ENCODE measurements at regions not wholly inside any gene's neighbourhood (a gene's known extent, or its start where the extent isn't known, plus 50 kb on each side); places are given as distances from the start of the nearest gene placed in this dataset.

DNA sequence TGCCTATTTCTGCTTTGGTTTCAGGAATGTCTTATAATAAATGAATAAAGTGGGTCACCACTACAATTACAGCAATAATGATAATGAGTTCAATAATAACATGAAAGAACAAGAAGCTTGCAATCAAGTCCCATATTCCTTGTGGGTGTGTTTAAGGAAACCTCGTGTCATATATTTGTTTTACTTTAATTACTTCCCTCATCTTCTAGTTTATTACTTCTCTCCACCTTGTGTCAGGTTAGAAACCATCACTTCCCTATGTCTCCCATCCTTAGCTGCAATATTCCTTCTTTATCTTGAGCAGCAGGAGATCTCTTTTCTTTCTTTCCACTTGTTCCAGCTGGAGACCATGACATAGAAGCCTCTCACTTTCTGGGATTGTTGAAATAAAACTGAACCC lies 384.0 kb upstream of the TMEM132C start:
- Histone ChIP-seq H3K27ac (no peak overlapping the region), H3K4me1 (no peaks in the 10 kb centered on the region), H3K27me3 (no peaks in the 10 kb centered on the region), H3K36me3 (no peaks in the 10 kb centered on the region), H3K9me3 (no peaks in the 10 kb centered on the region), H3K4me3 (no peak overlapping the region)
- 54 to 74% (median 64%) methylated on average over 1 of the region's 1 CpG for WGBS, 5 donors
- intact Hi-C loops (cut with DNase I; ENCODE audit: low total_unique reads) = no loop called here
- no peak for DNase-seq
- TF ChIP-seq, protein P1, sequence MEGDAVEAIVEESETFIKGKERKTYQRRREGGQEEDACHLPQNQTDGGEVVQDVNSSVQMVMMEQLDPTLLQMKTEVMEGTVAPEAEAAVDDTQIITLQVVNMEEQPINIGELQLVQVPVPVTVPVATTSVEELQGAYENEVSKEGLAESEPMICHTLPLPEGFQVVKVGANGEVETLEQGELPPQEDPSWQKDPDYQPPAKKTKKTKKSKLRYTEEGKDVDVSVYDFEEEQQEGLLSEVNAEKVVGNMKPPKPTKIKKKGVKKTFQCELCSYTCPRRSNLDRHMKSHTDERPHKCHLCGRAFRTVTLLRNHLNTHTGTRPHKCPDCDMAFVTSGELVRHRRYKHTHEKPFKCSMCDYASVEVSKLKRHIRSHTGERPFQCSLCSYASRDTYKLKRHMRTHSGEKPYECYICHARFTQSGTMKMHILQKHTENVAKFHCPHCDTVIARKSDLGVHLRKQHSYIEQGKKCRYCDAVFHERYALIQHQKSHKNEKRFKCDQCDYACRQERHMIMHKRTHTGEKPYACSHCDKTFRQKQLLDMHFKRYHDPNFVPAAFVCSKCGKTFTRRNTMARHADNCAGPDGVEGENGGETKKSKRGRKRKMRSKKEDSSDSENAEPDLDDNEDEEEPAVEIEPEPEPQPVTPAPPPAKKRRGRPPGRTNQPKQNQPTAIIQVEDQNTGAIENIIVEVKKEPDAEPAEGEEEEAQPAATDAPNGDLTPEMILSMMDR (IDR thresholded peaks at IDR 0.05) = no peak
- TF ChIP-seq EP300 (IDR thresholded peaks at IDR 0.05) (no peak), POLR2AphosphoS5 (IDR thresholded peaks at IDR 0.05) (no peak), POLR2A (IDR thresholded peaks at IDR 0.05) (no peak)

DNA sequence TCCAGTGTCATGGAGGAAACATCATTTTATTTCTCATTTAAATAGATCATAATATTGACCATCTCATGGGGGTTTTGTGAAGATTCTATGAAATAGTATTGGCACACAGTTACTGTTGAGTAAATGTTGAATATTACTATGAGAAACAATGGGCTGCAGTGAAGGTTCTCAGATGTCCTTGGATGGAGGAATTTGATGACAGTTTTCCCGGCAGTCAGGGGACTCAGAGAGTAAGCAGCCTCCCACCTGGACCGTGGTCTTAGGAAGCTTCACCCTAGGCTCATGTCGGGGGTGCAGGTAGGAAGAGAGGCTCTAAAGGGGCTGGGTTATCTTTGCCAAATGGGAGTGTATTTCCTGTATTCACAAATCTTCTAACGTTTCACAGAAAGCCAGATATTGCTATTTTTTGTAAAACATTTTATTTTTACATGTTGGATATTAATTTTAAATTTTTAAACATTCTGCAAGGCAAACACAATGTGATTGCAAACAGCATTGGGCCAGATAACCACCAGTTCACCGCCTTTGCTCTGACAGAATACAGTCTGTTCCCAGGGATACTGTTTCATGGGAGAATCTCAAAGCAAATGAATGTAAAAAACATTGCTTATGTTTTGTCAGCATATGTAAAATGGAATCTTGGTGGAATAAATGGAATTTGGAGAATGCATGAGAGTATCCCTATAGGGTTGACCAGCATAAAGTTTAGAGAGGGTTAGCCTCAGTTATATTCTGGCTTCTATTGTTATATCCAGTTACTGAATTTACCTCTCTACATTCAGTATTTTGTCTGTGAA lies 380.8 kb upstream of the TMEM132C start:
- Histone ChIP-seq H3K4me1 (peaks cover 0 to 8% (median 0%) of the 10 kb centered on the region in 4 donors), H3K36me3 (no peaks in the 10 kb centered on the region), H3K4me3 (no peak overlapping the region), H3K27ac (no peak overlapping the region), H3K9me3 (peaks cover 0 to 6% (median 0%) of the 10 kb centered on the region in 4 donors), H3K27me3 (no peaks in the 10 kb centered on the region)
- no peak for DNase-seq
- WGBS, 5 donors = 58 to 68% (median 63%) methylated on average over 5 of the region's 5 CpGs
- TF ChIP-seq POLR2AphosphoS5 (IDR thresholded peaks at IDR 0.05) (no peak), POLR2A (IDR thresholded peaks at IDR 0.05) (no peak), EP300 (IDR thresholded peaks at IDR 0.05) (no peak)
- TF ChIP-seq, protein P1 (IDR thresholded peaks at IDR 0.05) = no peak
- intact Hi-C loops (cut with DNase I; ENCODE audit: low total_unique reads) = no loop called here

DNA sequence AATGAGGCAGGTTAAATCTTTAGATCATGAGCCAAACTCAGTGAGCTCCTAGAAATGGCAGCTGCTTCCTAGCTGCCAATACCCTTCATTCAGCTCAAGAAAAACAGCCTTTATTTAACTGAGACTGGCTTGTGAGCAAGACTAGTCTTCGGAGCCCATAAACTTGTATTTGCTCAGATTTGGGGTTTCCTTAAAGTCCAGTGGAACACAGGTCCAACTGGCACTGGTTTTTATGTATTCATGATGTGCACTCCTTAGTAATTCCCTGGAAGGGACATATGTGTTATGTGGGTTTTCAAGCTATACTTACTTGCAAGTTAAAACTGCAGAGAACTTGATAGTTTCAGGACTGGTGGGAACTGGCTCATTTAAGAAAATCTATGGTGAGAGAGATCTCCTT lies 380.1 kb upstream of the TMEM132C start:
- Histone ChIP-seq H3K27me3 (no peaks in the 10 kb centered on the region), H3K27ac (no peak overlapping the region), H3K4me1 (peaks cover 0 to 8% (median 0%) of the 10 kb centered on the region in 4 donors), H3K9me3 (peaks cover 0 to 6% (median 0%) of the 10 kb centered on the region in 4 donors), H3K36me3 (no peaks in the 10 kb centered on the region), H3K4me3 (no peak overlapping the region)
- TF ChIP-seq POLR2AphosphoS5 (IDR thresholded peaks at IDR 0.05) (no peak), POLR2A (IDR thresholded peaks at IDR 0.05) (no peak), EP300 (IDR thresholded peaks at IDR 0.05) (no peak)
- TF ChIP-seq, protein P1 (IDR thresholded peaks at IDR 0.05) = no peak
- DNase-seq = no peak
- WGBS, 5 donors = 78 to 97% (median 85%) methylated on average over 1 of the region's 1 CpG
- intact Hi-C loops (cut with DNase I; ENCODE audit: low total_unique reads) = no loop called here

DNA sequence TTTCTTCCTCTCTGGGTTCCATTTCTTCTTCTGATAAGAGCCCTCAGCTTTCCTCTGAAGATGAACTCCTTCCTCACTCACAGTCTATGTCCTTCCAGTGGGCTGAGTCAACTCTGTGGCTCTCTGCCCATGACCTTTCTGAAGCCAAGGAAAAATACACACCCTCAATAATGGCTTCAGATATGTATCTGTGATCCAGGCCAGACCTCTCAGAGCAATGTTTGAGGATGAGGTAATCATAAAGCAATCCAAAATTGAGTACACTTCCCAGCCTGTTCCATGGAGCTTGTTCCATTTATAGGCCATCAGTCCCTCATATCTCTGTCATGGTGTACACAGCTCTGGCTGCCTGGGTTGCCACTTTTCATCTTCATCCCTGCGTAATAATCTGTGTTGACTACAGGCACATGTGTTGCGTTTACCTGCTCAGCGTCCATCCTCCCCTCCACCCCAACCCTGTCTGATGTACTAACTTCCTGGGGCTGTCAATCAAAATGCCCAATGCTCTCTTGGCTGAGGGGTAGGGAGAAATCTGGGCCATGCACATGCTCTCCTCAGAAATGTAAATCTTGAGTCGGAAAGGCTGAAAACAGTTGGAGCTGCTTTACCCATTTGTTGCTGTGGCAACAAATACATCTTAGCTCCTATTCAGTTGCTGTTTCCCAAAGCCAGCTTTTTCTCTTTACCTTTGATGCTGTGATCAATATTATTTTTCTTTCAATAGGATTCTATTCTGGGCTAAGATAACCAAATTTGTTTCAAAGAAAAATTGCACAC lies 377.8 kb upstream of the TMEM132C start:
- peak in 1 of 2 donors; percentile 75 for DNase-seq
- WGBS, 5 donors = 63 to 75% (median 69%) methylated on average over 4 of the region's 4 CpGs
- Histone ChIP-seq H3K4me3 (no peak overlapping the region), H3K36me3 (no peaks in the 10 kb centered on the region), H3K4me1 (peaks cover 0 to 8% (median 0%) of the 10 kb centered on the region in 4 donors), H3K27me3 (no peaks in the 10 kb centered on the region), H3K27ac (peak overlapping the region in 1 of 5 donors; percentile 0), H3K9me3 (peaks cover 0 to 6% (median 0%) of the 10 kb centered on the region in 4 donors)
- intact Hi-C loops (cut with DNase I; ENCODE audit: low total_unique reads) = no loop called here
- peak in 1 of 3 donors; percentile 15 for TF ChIP-seq POLR2AphosphoS5 (IDR thresholded peaks at IDR 0.05)
- TF ChIP-seq, protein P1 (IDR thresholded peaks at IDR 0.05) = no peak

Data from stomach (tissue), 8 donors.